ENCODE measurements at regions not wholly inside any gene's neighbourhood (a gene's known extent, or its start where the extent isn't known, plus 50 kb on each side); places are given as distances from the start of the nearest gene placed in this dataset.
A peak's percentile ranks its signal among the peaks of the same experiment; 100 is the strongest.

GRCh38 chr16:48462106-48462740 lies 77.0 kb upstream of the SIAH1 start:
- TF ChIP-seq CTCF (IDR thresholded peaks at IDR 0.05; ENCODE audit: insufficient read depth, low read depth, low read length, missing control alignments) = no peak
- DNase-seq (ENCODE audit: low read depth) = peak; percentile 97
- H3K4me3 ChIP-seq (ENCODE audit: low read length) = no peak overlapping the region

GRCh38 chr16:48459167-48459566 lies 74.0 kb upstream of the SIAH1 start:
- TF ChIP-seq CTCF (IDR thresholded peaks at IDR 0.05; ENCODE audit: insufficient read depth, low read depth, low read length, missing control alignments) = no peak
- DNase-seq (ENCODE audit: low read depth) = no peak
- no peak overlapping the region for H3K4me3 ChIP-seq (ENCODE audit: low read length)

GRCh38 chr16:48454051-48454450 lies 68.8 kb upstream of the SIAH1 start:
- no peak for DNase-seq (ENCODE audit: low read depth)
- no peak overlapping the region for H3K4me3 ChIP-seq (ENCODE audit: low read length)
- no peak for TF ChIP-seq CTCF (IDR thresholded peaks at IDR 0.05; ENCODE audit: insufficient read depth, low read depth, low read length, missing control alignments)

GRCh38 chr16:48452991-48453760 lies 68.0 kb upstream of the SIAH1 start:
- no peak for DNase-seq (ENCODE audit: low read depth)
- no peak for TF ChIP-seq CTCF (IDR thresholded peaks at IDR 0.05; ENCODE audit: insufficient read depth, low read depth, low read length, missing control alignments)
- no peak overlapping the region for H3K4me3 ChIP-seq (ENCODE audit: low read length)

GRCh38 chr16:48451323-48451722 lies 66.1 kb upstream of the SIAH1 start:
- no peak for DNase-seq (ENCODE audit: low read depth)
- H3K4me3 ChIP-seq (ENCODE audit: low read length) = no peak overlapping the region
- no peak for TF ChIP-seq CTCF (IDR thresholded peaks at IDR 0.05; ENCODE audit: insufficient read depth, low read depth, low read length, missing control alignments)

- H3K4me3 ChIP-seq (ENCODE audit: low read length) = no peak overlapping the region
- TF ChIP-seq CTCF (IDR thresholded peaks at IDR 0.05; ENCODE audit: insufficient read depth, low read depth, low read length, missing control alignments) = no peak
- no peak for DNase-seq (ENCODE audit: low read depth)
Measured at GRCh38 chr16:48450367-48450766, 65.2 kb upstream of the SIAH1 start.

All from epithelial cell of esophagus (primary cell).